NCI-H2081 treated with DMSO at 0.1 percent for 48 hours (cell line): ENCODE measurements at regions not wholly inside any gene's neighbourhood (a gene's known extent, or its start where the extent isn't known, plus 50 kb on each side); places are given as distances from the start of the nearest gene placed in this dataset.
A peak's percentile ranks its signal among the peaks of the same experiment; 100 is the strongest.

Experiments
- DNase-seq: peaks from one replicate; lab custom pipeline; 2025; lab: John Stamatoyannopoulos, UW

GRCh38 chr20:36824142-36824940 lies 50.8 kb upstream of the DSN1 start:
- no peak for DNase-seq

DNA sequence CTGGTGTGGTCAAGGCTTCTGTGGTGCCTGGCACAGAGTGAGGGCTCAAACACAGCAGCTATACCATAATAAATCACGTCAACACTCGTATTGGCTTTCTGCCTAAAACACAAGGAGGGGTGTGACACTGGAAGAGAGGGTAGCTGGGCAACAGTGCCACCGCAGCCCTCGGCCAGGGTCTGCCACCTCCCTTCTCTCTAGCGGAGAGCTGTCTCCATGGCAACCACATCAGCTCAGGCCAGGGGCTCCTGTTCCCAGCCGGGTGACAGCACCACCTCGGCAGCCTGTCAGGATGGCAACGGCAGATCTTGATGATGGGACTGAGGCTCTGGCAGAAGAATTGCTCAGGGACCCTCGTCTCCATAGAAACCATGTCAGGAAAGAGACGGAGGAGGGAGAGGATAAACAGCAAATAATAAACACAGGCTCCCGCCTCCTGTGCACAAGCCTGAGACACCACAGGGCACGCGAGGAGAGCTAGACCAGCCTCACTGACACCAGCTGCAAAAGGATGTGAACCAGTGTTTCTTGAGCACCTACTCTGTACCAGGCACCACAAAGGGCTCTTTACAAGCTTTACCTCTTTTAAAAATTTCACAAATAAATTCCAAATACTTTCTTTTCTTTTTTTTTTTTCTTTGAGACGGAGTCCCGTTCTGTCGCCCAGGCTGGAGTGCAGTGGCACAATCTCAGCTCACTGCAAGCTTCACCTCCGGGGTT lies 50.4 kb upstream of the TLDC2 start:
- DNase-seq, result peak; percentile 31
